Hepatocyte (in vitro differentiated cells): ENCODE measurements at regions not wholly inside any gene's neighbourhood (a gene's known extent, or its start where the extent isn't known, plus 50 kb on each side); places are given as distances from the start of the nearest gene placed in this dataset.

Source experiments
- CTCF ChIP-seq: fragments of 200-600 bp; sonication (generic); IDR thresholded peaks from 2 replicates; pipeline ENCODE4 v1.5.1; 2016; ENCODE audit warnings: antibody characterized with exemption, mild to moderate bottlenecking; ENCODE audit not compliant: poor library complexity
- EZH2 ChIP-seq: fragments of 200-600 bp; sonication (generic); IDR thresholded peaks from 2 replicates; pipeline ENCODE4 v1.6.1; 2016; ENCODE audit warnings: antibody characterized with exemption, mild to moderate bottlenecking, borderline replicate concordance

GRCh38 chr5:36440300-36440699, 138.6 kb upstream of the RANBP3L start:
- TF ChIP-seq CTCF (no peak), EZH2 (no peak)
